HG03097 (cell line): ENCODE measurements at regions not wholly inside any gene's neighbourhood (a gene's known extent, or its start where the extent isn't known, plus 50 kb on each side); places are given as distances from the start of the nearest gene placed in this dataset.
"Not testable (repeated sequence)": the region's sequence is repeated elsewhere in the genome, so short reads cannot be mapped to it uniquely, and the experiment has no call there.

Experiments
- ATAC-seq: cut with Tn5 transposase; IDR thresholded peaks from one replicate; pipeline ENCODE4 v1.9.1; 2021; ENCODE audit not compliant: unreplicated experiment, low FRiP score

DNA sequence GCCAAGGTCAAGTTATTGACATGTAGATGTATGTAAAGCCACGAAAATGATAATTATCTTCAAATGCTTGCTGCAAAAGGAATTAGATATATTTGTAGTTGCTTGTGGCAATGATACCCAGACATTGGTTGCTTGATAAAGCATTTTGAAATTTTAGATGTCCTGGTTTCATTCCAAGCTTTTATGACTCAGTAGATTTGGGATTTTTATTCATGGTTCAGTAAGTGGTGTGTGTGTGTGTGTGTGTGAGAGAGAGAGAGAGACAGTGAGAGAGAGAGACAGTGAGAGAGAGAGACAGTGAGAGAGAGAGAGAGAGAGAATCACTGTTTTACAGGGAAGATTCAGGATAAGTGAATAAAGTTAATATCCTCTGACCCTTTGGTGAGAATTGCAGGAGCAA lies 498.2 kb upstream of the C1orf87 start:
- no peak for ATAC-seq

DNA sequence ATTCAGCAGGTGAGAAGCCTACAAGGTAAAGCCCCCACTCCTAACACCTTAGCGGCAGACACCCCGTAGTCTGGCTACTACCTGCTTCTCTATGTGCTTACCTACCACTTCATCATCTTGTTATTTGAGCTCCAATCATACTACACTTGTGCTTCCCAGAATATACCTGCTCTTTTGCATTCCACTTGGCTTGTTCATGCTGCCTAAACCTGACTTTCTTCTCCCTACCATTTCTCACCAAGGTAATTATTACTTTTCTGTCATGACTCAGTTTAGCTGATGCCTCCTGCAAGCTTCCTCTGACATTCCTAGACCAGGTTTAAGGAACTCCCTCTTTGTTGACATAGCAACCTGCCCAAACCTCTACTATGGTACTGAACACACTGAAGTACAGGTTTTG lies 495.6 kb upstream of the C1orf87 start:
- no peak for ATAC-seq

DNA sequence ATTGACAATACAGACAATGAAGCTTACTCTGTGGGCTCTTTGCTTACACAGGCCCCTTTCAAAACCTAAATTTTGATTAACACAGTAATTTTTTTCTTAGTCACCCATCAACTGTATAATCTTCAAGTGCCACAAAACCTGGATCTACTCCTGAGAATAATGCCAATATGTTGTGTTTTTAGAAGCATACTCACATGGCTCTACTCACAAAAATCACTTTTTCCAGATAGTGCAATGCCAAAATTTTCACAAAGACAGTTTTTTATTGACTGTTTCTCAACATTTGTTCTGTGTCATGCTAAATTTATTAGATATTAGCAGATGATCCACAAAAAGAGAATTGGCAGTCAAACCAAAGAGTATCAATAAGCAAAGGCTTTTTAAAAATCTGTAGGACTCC lies 493.7 kb upstream of the C1orf87 start:
- no peak for ATAC-seq

DNA sequence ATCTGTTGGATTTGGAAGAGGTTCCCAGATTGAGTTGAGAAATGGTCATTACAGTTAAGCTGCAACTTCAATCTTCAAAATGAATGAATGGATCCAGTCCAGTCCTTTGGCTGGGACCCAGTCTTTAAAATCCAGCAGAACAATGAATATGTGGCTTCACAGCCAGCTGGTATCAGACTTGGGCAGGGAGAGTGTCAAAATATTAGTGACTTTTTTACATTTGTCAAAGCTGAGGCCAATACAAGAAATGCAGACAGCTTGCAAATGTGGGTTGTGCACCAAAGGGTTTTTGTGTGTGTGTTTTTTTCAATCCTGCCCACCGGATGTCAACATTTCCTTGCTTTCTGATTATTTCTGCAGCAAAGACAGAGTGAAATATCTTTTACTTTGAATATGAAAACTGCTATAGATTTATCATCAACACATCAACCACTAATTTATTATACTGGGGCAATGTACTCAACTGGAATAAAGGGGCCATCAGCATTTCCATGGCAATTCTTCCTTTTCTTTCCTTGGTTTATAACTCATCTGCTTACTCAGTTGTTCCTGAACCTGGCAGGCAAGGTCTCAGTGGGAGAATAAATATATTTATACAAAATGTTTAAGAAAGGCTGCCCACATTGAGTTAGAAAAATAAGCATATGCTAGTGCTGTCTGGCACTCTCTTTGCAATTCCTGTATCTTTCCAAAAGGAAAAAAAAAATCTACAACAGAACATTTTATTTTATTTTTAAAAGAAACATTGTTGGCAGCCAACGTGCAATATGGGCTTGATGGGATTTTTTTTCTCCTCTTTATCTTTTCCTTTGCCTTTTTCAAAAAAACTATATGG lies 491.6 kb upstream of the C1orf87 start:
- ATAC-seq: no peak

DNA sequence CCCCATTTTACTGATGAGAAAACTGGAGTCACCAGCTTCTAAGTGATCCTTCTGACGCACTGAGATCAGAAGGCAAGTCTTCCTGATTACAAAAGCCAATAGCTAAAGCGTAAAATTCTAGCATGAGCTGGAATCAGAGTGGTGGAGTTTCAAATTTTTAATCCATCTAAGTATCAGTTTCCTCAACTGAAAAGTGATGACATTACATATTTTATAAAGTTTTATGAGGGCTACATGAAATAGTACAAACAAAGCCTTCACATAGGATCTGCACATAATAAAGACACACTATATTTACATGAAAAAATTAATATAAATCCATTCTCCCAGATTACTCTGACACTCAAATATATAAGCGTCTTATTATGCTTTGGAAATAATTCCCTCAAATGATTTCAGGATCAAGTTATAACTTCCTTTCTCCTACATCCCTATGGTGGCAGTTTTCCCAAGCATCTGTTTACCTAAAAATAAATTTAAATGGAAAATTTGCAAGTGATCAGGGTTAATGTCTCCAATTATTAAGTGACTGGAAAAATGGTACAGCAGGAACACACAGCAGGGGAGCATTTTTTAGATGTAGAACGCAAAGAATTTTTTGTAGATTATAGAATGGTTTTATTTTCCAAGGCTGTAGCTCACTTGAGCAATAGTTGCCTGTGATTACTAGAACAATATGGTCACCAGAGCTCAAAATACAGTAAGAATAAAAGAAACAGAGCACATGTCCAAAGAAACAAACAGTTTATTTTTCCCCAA lies 490.4 kb upstream of the C1orf87 start:
- no peak for ATAC-seq

DNA sequence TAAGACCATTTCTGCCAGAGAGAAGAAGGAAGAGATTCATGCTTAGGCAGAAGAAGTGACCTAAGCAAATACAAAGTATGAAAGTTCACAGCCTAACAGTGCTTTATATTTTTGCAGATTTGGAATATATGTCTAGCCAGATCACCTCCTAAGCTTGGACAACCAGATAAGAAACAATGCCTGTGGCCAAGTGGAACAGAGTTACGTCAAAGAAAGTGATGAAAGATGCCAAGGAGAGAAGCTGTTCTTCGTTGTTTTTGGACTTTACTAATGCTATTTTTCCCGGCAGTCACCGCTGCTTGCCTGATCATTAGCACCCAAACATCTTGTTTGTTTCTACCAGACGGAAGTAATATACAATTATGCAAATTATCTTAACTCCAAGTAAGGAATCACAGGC lies 489.2 kb upstream of the C1orf87 start:
- no peak for ATAC-seq

DNA sequence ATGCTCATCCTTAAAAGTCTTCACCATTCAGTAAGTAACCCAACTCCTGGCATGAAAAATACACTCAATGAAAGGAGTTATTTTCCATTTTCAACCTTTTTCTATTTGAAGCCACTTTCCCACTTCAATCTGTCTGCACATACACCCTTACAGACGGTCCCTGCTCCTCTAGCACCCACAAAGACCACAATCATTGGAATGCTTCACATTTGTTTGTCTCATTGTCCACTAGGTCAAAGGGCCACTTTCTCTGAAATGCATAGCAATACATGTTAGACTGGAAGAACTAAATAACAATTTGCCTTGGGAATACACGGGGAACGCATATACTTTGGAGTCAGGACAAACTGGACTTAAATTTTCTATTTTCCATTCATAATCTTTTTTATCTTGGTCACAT lies 487.1 kb upstream of the C1orf87 start:
- ATAC-seq: no peak

DNA sequence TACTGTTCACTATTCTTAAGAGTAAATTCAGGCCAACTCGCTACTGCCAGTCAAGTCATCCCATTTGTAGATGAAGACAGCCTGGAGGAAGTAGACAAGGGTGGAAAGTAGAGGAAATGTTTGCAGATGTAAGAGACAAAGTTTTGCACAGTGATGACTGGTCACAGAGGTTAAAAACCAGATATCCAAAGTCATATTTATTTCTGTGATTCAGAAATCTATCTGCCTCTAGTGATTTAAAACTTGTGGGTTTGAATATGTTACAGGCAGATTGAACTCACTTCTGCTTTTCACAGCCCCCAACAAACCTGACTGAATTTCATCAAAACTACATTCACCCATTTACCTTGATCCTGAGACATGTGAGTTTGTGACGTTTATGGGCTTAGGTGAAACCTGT lies 484.7 kb upstream of the C1orf87 start:
- ATAC-seq: no peak

DNA sequence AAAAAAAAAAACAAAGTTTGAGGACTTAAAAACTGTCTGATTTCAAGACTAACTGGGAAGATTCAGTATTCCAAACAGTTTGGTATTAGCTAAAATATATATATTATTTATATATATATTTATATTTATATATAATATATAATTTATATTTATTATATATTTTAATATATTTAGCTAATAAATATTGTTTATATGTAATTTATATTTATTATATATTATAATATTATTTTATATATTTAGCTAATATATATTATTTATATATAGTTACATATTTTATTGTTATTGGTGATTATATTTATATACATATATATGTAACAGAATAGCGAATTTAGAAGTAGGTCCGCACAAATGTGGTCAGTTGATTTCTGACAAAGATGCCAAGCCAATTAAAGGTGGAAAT lies 480.2 kb upstream of the C1orf87 start:
- no peak for ATAC-seq

DNA sequence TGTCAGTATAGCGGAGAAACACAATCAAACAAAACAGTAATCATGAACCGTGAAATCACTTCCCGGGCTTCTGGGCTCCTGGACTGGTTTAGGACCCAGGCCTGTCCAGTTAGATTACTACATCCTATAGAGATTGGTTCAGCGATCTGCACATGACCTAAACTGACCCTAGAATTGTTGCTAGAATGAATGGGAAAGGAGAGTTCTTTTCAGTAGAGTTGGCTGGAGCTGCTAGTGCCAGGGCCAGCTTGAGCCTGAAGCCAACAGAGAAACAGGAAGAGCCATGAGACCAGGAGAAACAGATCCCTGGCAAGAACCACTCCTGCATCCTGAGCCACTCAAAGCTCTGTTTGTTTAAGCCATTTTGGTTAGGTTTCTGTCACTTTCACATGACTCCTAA lies 474.3 kb upstream of the C1orf87 start:
- no peak for ATAC-seq

DNA sequence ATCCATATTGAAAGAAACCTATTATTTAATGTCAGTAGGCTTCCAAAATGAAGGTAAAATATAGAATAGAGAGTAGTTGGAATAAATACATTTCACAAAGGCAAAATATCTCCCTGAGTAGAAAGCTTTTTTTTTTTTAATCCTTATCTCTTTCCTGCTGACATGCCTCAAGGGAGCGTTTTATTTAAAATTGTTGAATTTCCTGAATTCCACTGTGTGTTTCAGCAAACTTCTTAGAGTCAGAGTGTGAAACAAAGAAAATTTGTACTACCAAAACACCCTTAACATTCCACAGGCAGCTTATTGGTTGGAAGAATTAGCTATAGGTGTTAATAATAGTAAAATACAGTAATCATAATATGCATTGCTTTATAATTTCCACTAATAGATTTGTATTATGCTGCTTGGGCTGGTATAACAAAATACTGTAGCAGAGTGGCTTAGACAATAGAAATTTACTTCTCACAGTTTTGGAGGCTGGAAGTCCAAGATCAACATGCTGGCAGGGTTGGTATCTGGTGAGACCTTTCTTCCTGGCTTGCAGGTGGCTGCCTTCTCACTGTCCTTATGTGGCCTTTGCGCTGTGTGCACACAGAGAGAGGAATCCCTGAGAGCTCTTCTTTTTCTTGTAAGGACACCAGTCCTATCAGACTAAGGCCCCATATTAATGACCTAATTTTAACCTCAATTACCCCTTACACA lies 468.4 kb upstream of the C1orf87 start:
- ATAC-seq: no peak

DNA sequence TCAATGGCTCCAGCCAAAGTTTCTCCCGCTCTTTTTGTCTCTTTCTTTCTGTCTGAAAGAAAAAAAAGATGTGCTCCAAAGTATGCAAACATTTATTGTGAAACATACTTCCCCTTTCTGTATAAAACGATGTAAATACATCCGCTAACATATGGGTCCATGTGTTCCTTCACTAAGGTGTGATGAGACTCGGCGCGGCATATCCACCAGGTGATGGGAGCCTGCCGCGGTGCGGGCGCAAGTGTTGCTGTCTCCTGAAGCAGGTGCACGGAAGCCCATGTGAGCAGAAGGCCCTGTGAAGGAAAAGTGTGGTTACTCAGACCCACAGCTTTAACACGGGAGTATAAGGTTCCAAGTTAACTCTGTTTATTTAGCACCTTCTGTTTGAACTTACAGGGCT lies 466.6 kb upstream of the C1orf87 start:
- ATAC-seq: no peak

DNA sequence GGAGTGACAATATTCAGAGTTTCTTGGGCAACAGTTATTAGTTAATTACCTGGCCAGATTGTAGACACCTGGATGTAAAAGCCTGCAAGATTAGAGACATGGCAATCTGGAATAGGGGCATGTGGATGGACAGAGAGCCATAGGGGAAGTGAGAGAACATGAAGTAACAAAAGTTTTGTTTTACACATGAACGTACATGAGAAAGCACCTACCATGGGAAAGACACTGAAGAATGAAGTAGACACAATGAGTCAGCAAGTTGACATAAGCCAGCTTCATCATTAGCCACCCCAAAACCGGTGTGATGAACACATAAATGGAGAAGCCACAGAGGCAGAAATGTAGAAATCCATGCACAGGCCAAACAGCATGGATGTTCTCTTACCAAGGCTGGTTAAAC lies 462.1 kb upstream of the C1orf87 start:
- ATAC-seq: no peak

DNA sequence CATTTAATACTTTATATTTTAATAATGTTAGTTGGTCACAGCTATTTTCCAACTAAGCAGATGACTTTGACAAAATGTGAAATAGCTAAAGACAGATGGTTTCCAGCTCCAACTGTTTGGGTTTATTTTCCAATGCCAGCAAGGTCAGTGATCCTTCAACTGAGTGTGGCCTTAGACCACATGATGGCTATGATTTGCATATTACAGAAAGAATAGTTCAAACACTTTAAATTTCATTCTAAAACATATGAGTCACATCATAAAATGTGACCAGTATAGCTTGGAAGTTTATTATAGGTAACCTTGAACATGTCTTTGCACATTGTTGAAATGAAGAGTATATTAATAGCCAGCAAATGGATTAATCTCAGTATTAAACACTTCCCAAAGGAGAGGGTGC lies 454.0 kb upstream of the C1orf87 start:
- no peak for ATAC-seq

DNA sequence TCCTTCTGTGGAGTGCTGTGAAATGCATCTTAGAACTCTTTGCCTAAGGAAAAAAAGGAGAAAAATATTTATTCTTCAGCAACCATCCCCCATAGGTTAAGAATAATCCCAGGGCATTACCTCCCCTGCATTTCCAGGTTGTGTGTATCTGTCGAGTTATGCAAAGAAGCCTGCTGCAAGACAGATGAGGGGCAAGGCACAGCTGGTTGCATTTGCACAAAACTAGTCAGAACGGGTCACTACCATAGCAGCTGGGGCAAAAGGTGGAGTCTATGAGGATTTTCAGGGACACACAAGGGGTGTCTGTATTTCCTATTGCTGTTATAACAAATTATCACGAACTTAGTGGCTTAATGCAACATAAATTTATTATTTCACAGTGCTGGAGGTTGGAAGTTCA lies 443.4 kb upstream of the C1orf87 start:
- no peak for ATAC-seq

DNA sequence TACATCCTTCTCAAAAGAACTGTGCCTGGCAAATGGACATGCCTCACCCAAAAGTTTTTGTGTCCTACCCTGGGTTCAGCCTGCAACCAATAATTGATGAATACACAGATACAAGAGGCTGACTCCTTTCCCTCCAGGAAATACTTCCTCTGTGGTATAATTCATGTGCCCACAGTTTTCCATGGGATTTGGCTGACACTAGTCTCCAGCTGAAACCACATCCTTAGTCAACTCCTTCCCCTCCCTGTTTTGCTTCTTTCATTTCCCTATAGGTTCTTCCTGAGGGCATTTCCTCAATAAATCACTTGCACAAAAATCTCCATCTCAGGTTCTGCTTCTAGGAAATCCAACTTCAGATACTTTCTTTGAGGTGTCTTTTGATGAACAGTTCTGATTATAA lies 436.6 kb upstream of the C1orf87 start:
- ATAC-seq: no peak

DNA sequence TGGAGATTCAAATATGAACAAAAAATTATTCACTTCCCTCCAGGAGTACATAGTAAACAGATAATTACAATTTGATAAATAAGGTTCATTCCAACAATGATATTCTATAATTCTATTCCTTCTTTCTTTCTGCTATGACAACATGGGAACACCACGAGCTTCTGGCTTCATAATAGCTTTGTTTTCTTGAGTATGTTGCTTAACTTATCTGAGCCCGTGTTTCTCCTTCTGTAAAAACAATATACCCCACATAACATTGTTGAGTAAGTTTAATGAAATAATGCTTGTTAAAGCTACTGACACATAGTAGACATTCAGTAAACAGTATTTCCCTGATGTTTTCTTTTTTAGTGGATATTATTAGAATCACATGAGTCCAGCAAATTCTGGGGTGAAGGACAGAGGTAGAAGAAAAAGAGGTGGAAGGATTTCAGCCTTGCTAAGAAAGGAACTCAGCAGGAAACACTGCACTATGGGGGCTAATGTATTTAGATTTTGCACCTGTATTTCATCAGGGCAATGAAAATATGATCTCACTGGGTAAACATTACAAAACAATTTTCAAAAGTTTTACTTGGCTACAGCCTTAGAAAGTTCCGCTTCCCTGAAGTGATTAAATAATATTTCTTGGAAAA lies 430.8 kb upstream of the C1orf87 start:
- no peak for ATAC-seq

DNA sequence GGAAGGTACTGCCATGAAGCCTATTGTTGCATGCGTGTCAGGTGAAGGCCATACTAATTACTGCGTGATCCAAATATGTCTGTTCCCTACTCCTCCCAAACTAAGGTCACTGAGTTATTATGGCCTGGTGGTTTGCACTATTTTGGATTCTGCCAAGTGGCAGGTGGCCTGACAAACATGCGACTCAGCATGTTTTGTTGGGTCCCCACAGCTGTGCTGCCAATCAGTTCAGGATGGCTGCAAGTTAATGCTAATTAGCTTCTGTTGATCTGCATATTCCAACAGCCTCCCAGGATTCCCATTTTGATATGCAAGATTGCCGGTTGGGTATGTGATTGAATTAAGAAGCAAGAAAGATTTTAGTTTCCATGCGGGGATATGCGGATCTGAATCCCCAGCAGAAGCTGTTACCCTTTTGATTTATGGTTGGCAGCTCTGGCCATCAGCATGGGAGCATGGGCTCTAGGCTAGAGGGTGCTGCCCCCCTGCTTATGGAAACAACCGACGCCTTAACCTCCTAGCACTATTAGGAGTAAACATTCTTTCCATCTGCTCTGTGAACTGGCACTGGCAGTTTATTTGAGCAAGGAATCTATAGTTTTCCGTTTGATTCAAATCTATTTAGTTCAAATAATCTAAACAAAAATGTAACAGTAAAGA lies 429.8 kb upstream of the C1orf87 start:
- ATAC-seq: no peak

DNA sequence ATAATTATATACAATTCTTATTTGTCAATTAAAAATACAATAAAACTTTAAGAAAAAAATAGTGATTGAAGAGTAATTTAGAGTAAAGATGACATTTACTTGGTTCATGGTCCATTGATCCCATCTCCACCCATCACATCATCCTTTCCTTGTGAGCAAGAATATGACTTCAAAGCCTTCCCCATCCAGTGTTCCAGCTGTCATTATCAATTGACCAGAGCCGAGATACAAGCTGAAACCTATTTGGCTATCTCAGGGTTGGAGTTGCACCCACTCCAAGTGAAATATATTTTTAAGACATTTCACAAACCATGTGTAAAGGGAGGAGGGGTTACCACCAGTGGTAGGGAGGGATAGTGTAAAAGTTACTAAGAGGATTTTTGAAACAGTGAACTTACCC lies 428.9 kb upstream of the C1orf87 start:
- ATAC-seq: no peak

DNA sequence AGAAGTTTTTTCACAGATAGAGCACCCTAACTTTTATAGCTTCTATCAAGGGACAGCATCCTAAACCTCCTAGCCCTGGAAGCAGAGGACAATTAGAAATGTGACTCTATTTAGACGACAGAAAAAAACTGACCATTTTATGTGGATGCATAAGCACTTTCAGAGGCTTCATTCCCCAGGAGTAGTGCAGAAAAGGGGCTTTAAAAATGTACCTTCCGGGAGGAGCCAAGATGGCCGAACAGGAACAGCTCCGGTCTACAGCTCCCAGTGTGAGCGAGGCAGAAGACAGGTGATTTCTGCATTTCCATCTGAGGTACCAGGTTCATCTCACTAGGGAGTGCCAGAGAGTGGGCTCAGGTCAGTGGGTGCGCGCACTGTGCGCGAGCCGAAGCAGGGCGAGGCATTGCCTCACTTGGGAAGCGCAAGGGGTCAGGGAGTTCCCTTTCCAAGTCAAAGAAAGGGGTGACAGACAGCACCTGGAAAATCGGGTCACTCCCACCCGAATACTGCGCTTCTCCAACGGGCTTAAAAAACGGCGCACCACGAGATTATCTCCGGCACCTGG lies 416.4 kb upstream of the C1orf87 start:
- ATAC-seq: not testable (repeated sequence)
